ENCODE measurements at regions not wholly inside any gene's neighbourhood (a gene's known extent, or its start where the extent isn't known, plus 50 kb on each side); places are given as distances from the start of the nearest gene placed in this dataset.

- Histone ChIP-seq H3K14ac (ENCODE audit: insufficient read depth, low read length) (no peak overlapping the region), H3K18ac (ENCODE audit: insufficient read length, low read depth, low read length) (no peak overlapping the region), H2BK15ac (ENCODE audit: low read depth, low read length) (no peak overlapping the region), H3K56ac (ENCODE audit: insufficient read length, low read depth, low read length) (no peak overlapping the region), H3K9me3 (ENCODE audit: control insufficient read depth, low read depth, low read length) (no peaks in the 10 kb centered on the region), H4K91ac (ENCODE audit: insufficient read length, low read depth, low read length) (no peak overlapping the region), H3K79me1 (ENCODE audit: insufficient read depth, low read depth, low read length, poor library complexity, severe bottlenecking) (no peaks in the 10 kb centered on the region), H2AFZ (ENCODE audit: low read length) (no peak overlapping the region), H3T11ph (ENCODE audit: low read length) (no peak overlapping the region), H3K4me2 (ENCODE audit: insufficient read depth, insufficient read length, low read length) (no peak overlapping the region), H2BK20ac (ENCODE audit: low read depth, low read length, poor library complexity, severe bottlenecking) (no peak overlapping the region), H3K4me1 (ENCODE audit: insufficient read depth, low read length) (no peaks in the 10 kb centered on the region), H3K27ac (ENCODE audit: insufficient read length, low read depth, low read length) (no peak overlapping the region), H2BK5ac (ENCODE audit: insufficient read length, low read length) (no peak overlapping the region), H2BK12ac (ENCODE audit: insufficient read length, low read depth, low read length) (no peak overlapping the region), H2AK5ac (ENCODE audit: insufficient read length, low read length) (no peak overlapping the region), H3K23me2 (ENCODE audit: insufficient read length, low read depth, low read length, poor library complexity, severe bottlenecking) (no peaks in the 10 kb centered on the region), H3K79me2 (ENCODE audit: insufficient read depth, low read length) (no peaks in the 10 kb centered on the region), H3K27me3 (ENCODE audit: insufficient read depth, low read length) (no peaks in the 10 kb centered on the region), H3K9ac (ENCODE audit: extremely low read depth, insufficient read length, low read length) (no peak overlapping the region), H4K20me1 (ENCODE audit: control insufficient read depth, insufficient read depth, insufficient read length) (no peaks in the 10 kb centered on the region), H3K23ac (ENCODE audit: insufficient read length, low read depth, low read length) (no peak overlapping the region), H3K4ac (ENCODE audit: low read depth, low read length) (no peak overlapping the region), H4K8ac (replicated peaks; ENCODE audit: insufficient read length, low read depth, low read length) (no peak overlapping the region), H4K5ac (ENCODE audit: insufficient read length, low read depth, low read length) (no peak overlapping the region), H2BK120ac (ENCODE audit: low read depth, low read length, poor library complexity, severe bottlenecking) (no peak overlapping the region)
- H3K36me3 Mint-ChIP-seq (ENCODE audit: insufficient read depth in 1 of 3, low read depth in 3 of 3), result peaks cover 0 to under 1% (median 0%) of the 10 kb centered on the region in 3 experiments; a peak in 2 of 7 replicates
- no CpG with 5 or more reads among the region's 2 CpGs for WGBS (ENCODE audit: extremely low coverage, insufficient read length, low lambda C conversion rate)
- no peak overlapping the region for H3K4me3 Mint-ChIP-seq
- peaks cover under 1% of the 10 kb centered on the region in 2 experiments; a peak in 3 of 5 replicates for H3K9me3 Mint-ChIP-seq
- no peak for TF ChIP-seq CTCF (conservative IDR thresholded peaks at IDR 0.05)
- H3K27ac Mint-ChIP-seq, result no peak overlapping the region
- H3K4me1 Mint-ChIP-seq, result no peaks in the 10 kb centered on the region
- no peaks in the 10 kb centered on the region; the same call in 1 of the 2 replicates for H3K27me3 Mint-ChIP-seq (ENCODE audit: low read depth)
- no peak for DNase-seq
These were observed 393.7 kb upstream of the TMEM132C start for GRCh38 chr12:127873306-127873705.

Measured in H9 (cell line).